GM19239 (cell line): ENCODE measurements at regions not wholly inside any gene's neighbourhood (a gene's known extent, or its start where the extent isn't known, plus 50 kb on each side); places are given as distances from the start of the nearest gene placed in this dataset.

Experiments used
- DNase-seq: peaks from one replicate; pipeline ENCODE4 v3.0.0; 2011; ENCODE audit warnings: low spot score; ENCODE audit not compliant: insufficient read length
- FAIRE-seq: peaks from 2 replicates; lab custom pipeline; 2011; peaks lifted over from hg19 to GRCh38; lab: Jason Lieb, UNC

- DNase-seq (no peak), FAIRE-seq (no peak)
These were observed 825.2 kb downstream of the AACS start for GRCh38 chr12:125890366-125890905.

GRCh38 chr12:125890971-125891370 lies 825.7 kb downstream of the AACS start:
- FAIRE-seq (no peak), DNase-seq (no peak)

- FAIRE-seq, result no peak
- no peak for DNase-seq
These were observed 827.0 kb downstream of the AACS start for GRCh38 chr12:125892276-125892675.

GRCh38 chr12:125902991-125903390 lies 837.8 kb downstream of the AACS start:
- DNase-seq, result no peak
- FAIRE-seq, result no peak

GRCh38 chr12:125907351-125907750 lies 842.1 kb downstream of the AACS start:
- no peak for DNase-seq
- FAIRE-seq, result no peak

- no peak for FAIRE-seq
- no peak for DNase-seq
These were observed 854.7 kb downstream of the AACS start for GRCh38 chr12:125919856-125920470.

GRCh38 chr12:125922330-125922729 lies 857.1 kb downstream of the AACS start:
- FAIRE-seq (no peak), DNase-seq (no peak)

- no peak for DNase-seq
- FAIRE-seq, result no peak
These were observed 871.3 kb downstream of the AACS start for GRCh38 chr12:125936502-125936901.

GRCh38 chr12:125944446-125944845 lies 879.2 kb downstream of the AACS start:
- no peak for FAIRE-seq
- DNase-seq, result no peak

- no peak for FAIRE-seq
- DNase-seq, result no peak
These were observed 884.2 kb downstream of the AACS start for GRCh38 chr12:125949471-125949870.

- no peak for FAIRE-seq
- no peak for DNase-seq
These were observed 889.1 kb downstream of the AACS start for GRCh38 chr12:125954362-125954761.

- DNase-seq (no peak), FAIRE-seq (no peak)
These were observed 891.0 kb downstream of the AACS start for GRCh38 chr12:125956186-125956585.

GRCh38 chr12:125966641-125967040 lies 901.4 kb downstream of the AACS start:
- FAIRE-seq (no peak), DNase-seq (no peak)

- no peak for DNase-seq
- FAIRE-seq, result no peak
These were observed 903.2 kb downstream of the AACS start for GRCh38 chr12:125968413-125968812.

GRCh38 chr12:125971981-125972380 lies 906.7 kb downstream of the AACS start:
- FAIRE-seq (no peak), DNase-seq (no peak)

- FAIRE-seq (no peak), DNase-seq (no peak)
These were observed 913.1 kb downstream of the AACS start for GRCh38 chr12:125978286-125978685.

- FAIRE-seq, result no peak
These were observed 916.5 kb downstream of the AACS start for GRCh38 chr12:125981610-125982253.

GRCh38 chr12:125983094-125983783 lies 918.0 kb downstream of the AACS start:
- DNase-seq, result no peak
- FAIRE-seq, result no peak

More at GRCh38 chr12:125981610-125982253, 916.5 kb downstream of the AACS start:
- no peak for DNase-seq

- DNase-seq (no peak), FAIRE-seq (no peak)
These were observed 918.7 kb downstream of the AACS start for GRCh38 chr12:125983784-125984500.

GRCh38 chr12:125988545-125988944 lies 923.3 kb downstream of the AACS start:
- no peak for DNase-seq
- FAIRE-seq, result no peak

- no peak for FAIRE-seq
- no peak for DNase-seq
These were observed 924.5 kb downstream of the AACS start for GRCh38 chr12:125989696-125990095.
